Fibroblast of skin of right biceps (primary cell): ENCODE measurements at regions not wholly inside any gene's neighbourhood (a gene's known extent, or its start where the extent isn't known, plus 50 kb on each side); places are given as distances from the start of the nearest gene placed in this dataset.

ENCODE experiments used
- DNase-seq: peaks from one replicate; pipeline ENCODE4 v3.0.0-alpha.2; 2013

- DNase-seq, result no peak
These were observed 289.1 kb downstream of the PCDH19 start for GRCh38 chrX:100120956-100121355.

GRCh38 chrX:100098660-100099375 lies 311.3 kb downstream of the PCDH19 start:
- DNase-seq, result peak; percentile 84

DNA sequence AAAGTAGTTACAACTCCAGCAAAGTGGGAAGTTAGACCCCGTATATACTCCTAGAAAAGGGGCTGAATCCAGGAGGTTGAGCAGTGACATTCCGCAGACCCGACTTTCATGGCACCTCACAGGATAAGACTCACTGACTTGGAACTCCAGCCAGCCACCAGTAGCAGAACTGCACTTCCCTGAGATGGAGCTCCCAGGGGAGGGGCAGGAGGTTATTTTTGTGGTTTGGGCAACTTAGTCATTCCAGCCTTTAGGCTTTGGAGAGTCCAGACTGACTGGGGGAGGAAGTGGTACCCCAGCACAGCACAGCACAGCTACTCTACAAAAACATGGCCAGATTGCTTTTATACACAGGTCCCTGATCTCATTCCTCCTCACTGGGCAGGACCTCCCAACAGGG lies 319.1 kb downstream of the PCDH19 start:
- DNase-seq, result peak; percentile 93

DNA sequence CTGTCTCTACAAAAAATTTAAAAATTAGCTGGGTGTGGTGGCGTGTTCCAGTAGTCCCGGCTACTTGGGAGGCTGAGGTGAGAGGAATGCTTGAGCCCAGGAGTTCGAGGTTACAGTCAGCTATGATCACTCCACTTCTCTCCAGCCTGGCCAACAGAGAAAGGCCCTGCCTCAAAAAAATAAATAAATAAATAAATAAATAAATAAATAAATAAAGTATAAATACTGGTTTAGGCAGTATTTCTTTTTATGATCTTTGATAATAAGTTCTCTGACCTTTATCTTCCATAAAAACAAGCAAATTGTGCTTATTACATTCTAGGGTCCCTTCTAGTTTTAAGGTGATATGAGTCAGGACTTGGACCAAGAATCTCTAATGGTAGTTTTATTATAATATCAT lies 320.3 kb downstream of the PCDH19 start:
- DNase-seq, result no peak

DNA sequence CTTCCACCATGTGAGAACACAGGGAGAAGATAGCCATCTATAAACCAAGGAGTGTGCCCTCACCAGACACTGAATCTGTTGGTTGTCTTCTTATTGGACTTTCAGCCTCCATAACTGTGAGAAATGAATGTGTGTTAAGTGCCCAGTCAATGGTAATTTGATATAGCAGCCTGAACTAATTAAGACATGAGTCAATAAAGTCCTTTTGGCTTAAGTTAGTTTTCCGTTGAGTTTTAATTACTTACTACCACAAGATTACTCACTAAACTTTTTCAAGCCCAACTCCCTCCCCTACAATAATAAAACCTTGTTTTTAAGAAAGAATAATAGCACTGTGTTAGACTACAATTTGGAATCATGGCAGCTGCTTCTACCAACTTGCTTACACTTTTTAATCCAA lies 324.2 kb downstream of the PCDH19 start:
- peak; percentile 68 for DNase-seq

- no peak for DNase-seq
These were observed 326.9 kb downstream of the PCDH19 start for GRCh38 chrX:100083211-100083610.

DNA sequence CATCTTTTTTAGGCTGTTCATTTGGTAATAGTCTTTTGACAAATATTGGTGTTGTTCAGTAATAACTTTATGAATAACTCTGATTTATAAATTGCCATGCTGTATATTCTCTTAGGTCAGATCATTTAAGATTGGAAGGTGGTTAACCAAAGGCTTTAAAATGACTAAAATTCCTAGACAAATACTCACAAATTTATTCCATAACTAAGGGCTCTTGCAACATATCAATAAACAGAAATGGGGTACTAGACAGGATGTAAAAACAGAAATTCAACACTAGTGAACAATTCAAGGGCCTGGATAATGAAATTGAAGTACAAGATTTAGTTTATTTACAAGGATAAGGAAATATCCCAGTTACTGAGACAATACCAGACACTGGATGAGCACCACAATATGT lies 328.6 kb downstream of the PCDH19 start:
- DNase-seq, result peak; percentile 41

DNA sequence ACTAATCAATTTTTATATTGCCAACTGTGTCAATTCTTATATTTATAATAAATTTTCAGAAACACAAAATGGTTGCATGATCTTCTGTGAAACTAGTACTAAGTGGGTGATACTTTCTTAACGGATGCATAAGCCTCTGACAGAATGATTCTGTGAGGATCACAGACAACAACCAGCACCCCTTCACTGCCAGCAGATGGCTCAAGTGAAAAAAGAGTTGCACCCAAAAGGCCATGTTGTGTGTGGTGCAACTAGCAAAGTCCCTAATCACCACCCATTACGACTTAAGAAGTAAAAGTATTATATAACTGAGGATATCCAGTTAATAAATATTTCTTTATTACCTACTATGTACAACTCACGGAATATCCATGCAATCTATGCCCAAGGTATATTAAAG lies 334.0 kb downstream of the PCDH19 start:
- no peak for DNase-seq

DNA sequence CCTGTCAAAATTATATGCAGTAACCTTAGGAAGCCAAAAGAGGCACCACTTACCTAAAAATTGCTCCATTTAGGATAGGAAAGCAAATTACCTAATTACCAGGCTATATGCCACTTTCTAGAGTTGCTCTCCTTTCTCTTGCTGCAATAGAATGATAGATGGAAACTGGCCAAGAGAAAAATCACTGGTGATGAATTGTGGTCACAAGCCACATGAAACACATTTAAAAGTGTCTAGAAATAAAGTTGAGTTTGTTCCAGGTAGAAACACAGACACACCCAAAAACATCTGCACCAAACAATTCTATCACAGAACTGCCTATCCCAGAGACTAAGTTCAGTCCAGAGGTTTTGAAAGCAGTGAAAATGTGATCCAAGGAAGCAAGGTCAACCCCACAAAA lies 337.7 kb downstream of the PCDH19 start:
- no peak for DNase-seq

GRCh38 chrX:100070334-100070849 lies 339.7 kb downstream of the PCDH19 start:
- DNase-seq, result no peak

GRCh38 chrX:100048156-100048555 lies 361.9 kb downstream of the PCDH19 start:
- no peak for DNase-seq
